Activated naive CD8-positive, alpha-beta T cell treated with anti-CD3 and anti-CD28 coated beads, Interleukin-2, amount 10 ng/mL, durations not matched to agents 7 days and 5 days (primary cell): ENCODE measurements at regions not wholly inside any gene's neighbourhood (a gene's known extent, or its start where the extent isn't known, plus 50 kb on each side); places are given as distances from the start of the nearest gene placed in this dataset.

Source experiments
- ATAC-seq: fragments of 150-1000 bp; cut with Tn5 transposase; one replicate; pipeline ENCODE4 v1.10.0; 2021; ENCODE audit warnings: low read depth, moderate library complexity
- POLR2A ChIA-PET: fragments of 350-600 bp; sonication (Branson Sonifier 250); formaldehyde crosslinking; loops from one replicate; lab custom pipeline; 2021; ENCODE audit warnings: antibody characterized with exemption; lab: Charles Lee
- DNase-seq: peaks from one replicate; pipeline ENCODE4 v3.0.0; 2021
- H3K27ac Mint-ChIP-seq: one replicate; pipeline ENCODE4 v1.8.0; 2022; ENCODE audit warnings: mild to moderate bottlenecking, mixed read lengths
- H3K27me3 Mint-ChIP-seq: one replicate; pipeline ENCODE4 v1.8.0; 2022; ENCODE audit warnings: mild to moderate bottlenecking, moderate library complexity, mixed read lengths
- H3K36me3 Mint-ChIP-seq: one replicate; pipeline ENCODE4 v1.8.0; 2021; ENCODE audit warnings: mild to moderate bottlenecking, mixed read lengths
- H3K4me1 Mint-ChIP-seq: one replicate; pipeline ENCODE4 v1.8.0; 2021; ENCODE audit warnings: mixed read lengths
- H3K4me3 Mint-ChIP-seq: one replicate; pipeline ENCODE4 v1.8.0; 2022; ENCODE audit warnings: mild to moderate bottlenecking, moderate library complexity, mixed read lengths
- H3K9me3 Mint-ChIP-seq: one replicate; pipeline ENCODE4 v1.8.0; 2021; ENCODE audit warnings: mixed read lengths

DNA sequence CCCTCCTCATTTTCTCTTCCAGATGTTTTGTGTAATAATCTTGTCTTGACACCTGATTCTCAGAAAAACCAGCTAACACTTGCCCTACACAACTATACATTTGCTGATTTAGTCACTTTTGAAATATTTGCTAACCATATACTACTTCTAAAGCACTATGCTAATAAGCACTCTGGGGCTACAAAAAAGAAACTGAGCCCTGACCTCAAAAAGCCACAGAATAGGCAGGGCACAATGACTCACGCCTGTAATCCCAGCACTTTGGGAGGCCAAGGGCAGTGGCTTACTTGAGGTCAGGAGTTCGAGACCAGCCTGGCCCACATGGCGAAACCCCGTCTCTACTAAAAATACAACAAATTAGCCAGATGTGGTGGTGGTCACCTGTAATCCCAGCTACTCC, 266.0 kb downstream of the RAD51AP2 start:
- no peaks in the 10 kb centered on the region for H3K4me1 Mint-ChIP-seq
- POLR2A ChIA-PET = no interaction called here
- ATAC-seq = no peak

DNA sequence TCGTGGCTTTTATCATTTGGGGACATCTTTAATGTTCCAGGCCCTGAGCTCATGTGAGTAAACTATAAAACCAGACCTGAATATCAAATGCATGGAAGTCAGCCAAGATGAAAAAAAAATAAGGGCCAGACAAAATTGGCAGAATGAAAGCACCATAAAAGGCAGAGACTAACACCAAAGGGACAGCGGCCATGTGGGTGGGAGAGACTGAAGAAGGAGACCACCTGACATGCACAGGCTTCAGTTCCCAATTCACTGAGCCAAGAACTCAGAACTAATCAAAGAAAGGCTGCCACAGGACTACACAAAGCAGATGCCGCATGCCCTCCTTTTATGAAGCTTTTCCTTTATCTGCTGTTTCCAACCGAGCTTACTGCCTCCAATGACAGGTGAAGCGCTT, 267.1 kb downstream of the RAD51AP2 start:
- Mint-ChIP-seq H3K4me1 (no peaks in the 10 kb centered on the region), H3K27ac (no peak overlapping the region), H3K36me3 (no peaks in the 10 kb centered on the region), H3K27me3 (no peaks in the 10 kb centered on the region), H3K9me3 (no peaks in the 10 kb centered on the region), H3K4me3 (no peak overlapping the region)
- POLR2A ChIA-PET = no interaction called here
- no peak for DNase-seq
- no peak for ATAC-seq

More for the DNA sequence above, 266.0 kb downstream of the RAD51AP2 start:
- Mint-ChIP-seq H3K4me3 (no peak overlapping the region), H3K27me3 (no peaks in the 10 kb centered on the region), H3K36me3 (no peaks in the 10 kb centered on the region), H3K9me3 (no peaks in the 10 kb centered on the region), H3K27ac (no peak overlapping the region)
- no peak for DNase-seq

GRCh38 chr2:17249249-17249648, 269.0 kb downstream of the RAD51AP2 start:
- no peaks in the 10 kb centered on the region for H3K27me3 Mint-ChIP-seq
- POLR2A ChIA-PET = no interaction called here
- ATAC-seq = no peak
- H3K36me3 Mint-ChIP-seq = no peaks in the 10 kb centered on the region
- no peak overlapping the region for H3K4me3 Mint-ChIP-seq
- DNase-seq = no peak
- no peaks in the 10 kb centered on the region for H3K4me1 Mint-ChIP-seq
- no peaks in the 10 kb centered on the region for H3K9me3 Mint-ChIP-seq
- H3K27ac Mint-ChIP-seq = no peak overlapping the region

GRCh38 chr2:17245906-17246305, 272.3 kb downstream of the RAD51AP2 start:
- POLR2A ChIA-PET = no interaction called here
- Mint-ChIP-seq H3K4me3 (no peak overlapping the region), H3K27me3 (no peaks in the 10 kb centered on the region), H3K9me3 (no peaks in the 10 kb centered on the region), H3K4me1 (no peaks in the 10 kb centered on the region), H3K27ac (no peak overlapping the region), H3K36me3 (no peaks in the 10 kb centered on the region)
- no peak for ATAC-seq
- no peak for DNase-seq

GRCh38 chr2:17242813-17243485, 275.3 kb downstream of the RAD51AP2 start:
- Mint-ChIP-seq H3K27me3 (no peaks in the 10 kb centered on the region), H3K4me3 (no peak overlapping the region), H3K36me3 (no peaks in the 10 kb centered on the region), H3K4me1 (no peaks in the 10 kb centered on the region), H3K9me3 (no peaks in the 10 kb centered on the region), H3K27ac (no peak overlapping the region)
- no peak for DNase-seq
- ATAC-seq = no peak
- POLR2A ChIA-PET = no interaction called here

GRCh38 chr2:17239550-17239949, 278.7 kb downstream of the RAD51AP2 start:
- POLR2A ChIA-PET = no interaction called here
- no peaks in the 10 kb centered on the region for H3K36me3 Mint-ChIP-seq
- H3K9me3 Mint-ChIP-seq = no peaks in the 10 kb centered on the region
- H3K27ac Mint-ChIP-seq = no peak overlapping the region
- ATAC-seq (no peak), DNase-seq (no peak)
- H3K4me3 Mint-ChIP-seq = no peak overlapping the region
- H3K4me1 Mint-ChIP-seq = no peaks in the 10 kb centered on the region
- no peaks in the 10 kb centered on the region for H3K27me3 Mint-ChIP-seq

- Mint-ChIP-seq H3K27ac (no peak overlapping the region), H3K36me3 (no peaks in the 10 kb centered on the region)
- POLR2A ChIA-PET = no interaction called here
Observed at GRCh38 chr2:17235167-17235566, 283.1 kb downstream of the RAD51AP2 start.

DNA sequence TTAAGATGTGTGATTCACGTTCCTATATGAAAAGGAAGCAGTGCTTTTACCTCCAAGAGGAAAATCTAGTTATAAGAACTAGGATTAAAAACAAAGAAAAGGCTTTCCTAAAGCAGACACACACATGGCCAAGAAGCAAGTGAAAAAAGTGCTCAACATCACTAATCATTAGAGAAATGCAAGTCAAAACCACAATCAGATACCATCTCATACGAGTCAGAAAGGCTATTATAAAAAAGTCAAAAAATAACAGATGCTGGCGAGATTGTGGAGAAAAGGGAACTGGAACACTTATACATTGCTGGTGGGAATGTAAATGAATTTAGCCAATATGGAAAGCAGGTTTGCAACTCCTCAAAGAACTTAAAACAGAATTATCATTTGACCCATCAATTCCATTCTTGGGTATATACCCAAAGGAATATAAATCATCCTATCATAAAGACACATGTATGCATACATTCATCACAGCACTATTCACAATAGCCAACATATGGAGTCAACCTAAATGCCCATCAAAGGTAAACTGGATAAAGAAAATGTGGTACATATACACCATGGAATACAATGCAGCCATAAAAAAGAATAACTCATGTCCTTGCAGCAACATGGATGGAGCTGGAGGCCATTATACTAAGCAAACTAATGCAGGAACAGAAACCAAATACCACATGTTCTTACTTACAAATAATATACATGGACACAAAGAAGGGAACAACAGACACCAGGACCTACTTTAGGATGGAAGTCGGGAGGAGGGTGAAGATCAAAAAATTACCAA, 285.3 kb downstream of the RAD51AP2 start:
- H3K27ac Mint-ChIP-seq = no peak overlapping the region

More at GRCh38 chr2:17235167-17235566, 283.1 kb downstream of the RAD51AP2 start:
- ATAC-seq = no peak
- DNase-seq = no peak
- Mint-ChIP-seq H3K4me3 (no peak overlapping the region), H3K4me1 (no peaks in the 10 kb centered on the region), H3K9me3 (peaks cover 2% of the 10 kb centered on the region), H3K27me3 (no peaks in the 10 kb centered on the region)

DNA sequence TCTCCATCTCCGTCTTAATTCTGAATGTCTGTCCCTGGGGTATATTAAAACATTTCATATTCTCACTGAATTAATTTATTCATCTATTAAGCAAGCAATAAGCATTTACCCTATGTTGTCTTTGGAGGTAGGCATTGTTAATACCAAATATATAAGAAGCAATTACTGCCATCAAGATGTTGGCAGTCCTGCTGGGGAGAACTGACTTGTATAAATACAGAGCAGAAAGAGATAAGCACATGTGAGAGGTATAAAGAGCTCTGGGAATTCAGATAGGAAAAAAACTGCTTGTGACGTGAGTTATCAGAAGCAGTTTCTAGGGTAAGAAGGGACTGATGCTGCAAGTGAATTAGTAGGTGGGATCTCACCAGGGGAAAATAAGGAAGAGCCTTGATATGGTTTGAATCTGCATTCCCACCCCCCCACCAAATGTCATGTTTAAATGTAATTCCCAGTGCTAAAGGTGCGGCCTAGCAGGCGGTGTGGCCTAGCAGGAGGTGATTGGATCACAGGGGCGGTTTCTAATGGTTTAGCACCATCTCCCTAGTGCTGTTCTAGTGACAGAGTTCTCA, 286.8 kb downstream of the RAD51AP2 start:
- H3K4me3 Mint-ChIP-seq = no peak overlapping the region

More for the DNA sequence above, 285.3 kb downstream of the RAD51AP2 start:
- ATAC-seq (no peak), DNase-seq (no peak)
- POLR2A ChIA-PET = no interaction called here
- Mint-ChIP-seq H3K9me3 (peaks cover 2% of the 10 kb centered on the region), H3K27me3 (no peaks in the 10 kb centered on the region), H3K4me3 (no peak overlapping the region), H3K36me3 (no peaks in the 10 kb centered on the region), H3K4me1 (no peaks in the 10 kb centered on the region)

GRCh38 chr2:17229414-17229813, 288.8 kb downstream of the RAD51AP2 start:
- Mint-ChIP-seq H3K4me1 (no peaks in the 10 kb centered on the region), H3K4me3 (no peak overlapping the region), H3K27me3 (no peaks in the 10 kb centered on the region), H3K9me3 (peaks cover 2% of the 10 kb centered on the region), H3K27ac (no peak overlapping the region), H3K36me3 (no peaks in the 10 kb centered on the region)
- POLR2A ChIA-PET = no interaction called here
- no peak for ATAC-seq
- no peak for DNase-seq

More for the DNA sequence above, 286.8 kb downstream of the RAD51AP2 start:
- Mint-ChIP-seq H3K36me3 (no peaks in the 10 kb centered on the region), H3K27me3 (no peaks in the 10 kb centered on the region), H3K9me3 (peaks cover 2% of the 10 kb centered on the region), H3K4me1 (no peaks in the 10 kb centered on the region), H3K27ac (no peak overlapping the region)
- ATAC-seq (no peak), DNase-seq (no peak)
- POLR2A ChIA-PET = no interaction called here

- POLR2A ChIA-PET = no interaction called here
- Mint-ChIP-seq H3K4me1 (no peaks in the 10 kb centered on the region), H3K9me3 (no peaks in the 10 kb centered on the region), H3K4me3 (no peak overlapping the region), H3K27ac (no peak overlapping the region), H3K36me3 (no peaks in the 10 kb centered on the region), H3K27me3 (no peaks in the 10 kb centered on the region)
- no peak for DNase-seq
- ATAC-seq = no peak
Observed at GRCh38 chr2:17228461-17228860, 289.8 kb downstream of the RAD51AP2 start.

DNA sequence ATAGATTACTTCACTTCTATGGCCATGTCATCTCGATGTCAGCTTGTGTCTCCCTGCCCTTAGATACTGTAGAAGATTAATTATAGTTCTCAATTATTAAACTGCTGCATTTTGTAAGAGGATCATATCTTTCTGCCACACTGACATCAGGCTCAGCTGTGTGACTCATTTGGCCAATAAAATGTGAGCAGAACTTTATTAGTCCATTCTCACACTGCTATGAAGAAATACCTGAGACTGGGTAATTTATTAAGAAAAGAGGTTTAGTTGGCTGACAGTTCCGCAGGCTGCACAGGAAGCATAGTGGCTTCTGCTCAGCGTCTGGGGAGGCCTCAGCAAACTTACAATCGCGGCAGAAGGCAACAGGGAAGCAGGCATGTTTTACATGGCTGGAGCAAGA, 290.4 kb downstream of the RAD51AP2 start:
- no peak overlapping the region for H3K4me3 Mint-ChIP-seq
- no peaks in the 10 kb centered on the region for H3K27me3 Mint-ChIP-seq
- POLR2A ChIA-PET = no interaction called here
- H3K27ac Mint-ChIP-seq = no peak overlapping the region
- ATAC-seq = no peak
- H3K4me1 Mint-ChIP-seq = no peaks in the 10 kb centered on the region
- no peak for DNase-seq
- no peaks in the 10 kb centered on the region for H3K9me3 Mint-ChIP-seq
- H3K36me3 Mint-ChIP-seq = no peaks in the 10 kb centered on the region

DNA sequence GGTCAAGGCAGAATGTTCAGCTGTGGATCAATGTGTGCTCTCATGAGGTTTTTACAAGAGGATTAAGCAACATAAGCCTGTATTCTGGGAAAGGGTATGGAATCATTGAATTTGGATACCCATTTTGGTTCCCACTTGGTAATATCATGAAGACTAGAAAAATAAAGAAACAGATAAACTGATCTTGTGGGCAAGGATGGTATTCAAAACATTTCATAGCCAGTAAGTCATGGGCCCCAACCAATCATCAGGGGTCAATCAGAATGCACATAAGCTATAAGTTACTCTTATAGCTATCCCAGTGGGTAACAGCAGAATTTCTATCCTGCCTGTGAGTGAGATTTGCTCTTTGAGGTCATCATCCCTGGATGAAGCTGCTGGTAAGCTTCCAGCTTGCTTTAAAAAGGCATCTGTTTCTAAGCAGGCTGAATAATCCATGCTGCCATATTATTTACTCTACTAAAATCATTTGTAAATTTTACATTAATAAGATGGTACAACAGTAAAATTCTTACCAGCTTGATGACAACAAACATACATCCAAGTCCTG, 291.2 kb downstream of the RAD51AP2 start:
- DNase-seq (no peak), ATAC-seq (no peak)
- Mint-ChIP-seq H3K36me3 (no peaks in the 10 kb centered on the region), H3K9me3 (no peaks in the 10 kb centered on the region), H3K4me1 (no peaks in the 10 kb centered on the region), H3K4me3 (no peak overlapping the region), H3K27me3 (no peaks in the 10 kb centered on the region), H3K27ac (no peak overlapping the region)
- POLR2A ChIA-PET = no interaction called here

GRCh38 chr2:17223211-17223610, 295.0 kb downstream of the RAD51AP2 start:
- H3K27ac Mint-ChIP-seq = no peak overlapping the region
- DNase-seq (no peak), ATAC-seq (no peak)
- no peaks in the 10 kb centered on the region for H3K36me3 Mint-ChIP-seq
- no peaks in the 10 kb centered on the region for H3K9me3 Mint-ChIP-seq
- H3K4me3 Mint-ChIP-seq = no peak overlapping the region
- H3K4me1 Mint-ChIP-seq = no peaks in the 10 kb centered on the region
- POLR2A ChIA-PET = no interaction called here
- no peaks in the 10 kb centered on the region for H3K27me3 Mint-ChIP-seq
